A673 (cell line): ENCODE measurements at regions not wholly inside any gene's neighbourhood (a gene's known extent, or its start where the extent isn't known, plus 50 kb on each side); places are given as distances from the start of the nearest gene placed in this dataset.

ENCODE experiments used
- CTCF ChIP-seq: fragments of 300-800, 200-600 bp; sonication (generic); conservative IDR thresholded peaks from 2 replicates; pipeline ENCODE4 v1.5.1; 2017; ENCODE audit warnings: low read depth, mild to moderate bottlenecking, antibody characterized with exemption, low read length, moderate library complexity, mixed read lengths
- EZH2 ChIP-seq: fragments of 200-600 bp; sonication (generic); IDR thresholded peaks from 2 replicates; pipeline ENCODE4 v1.6.1; 2017; ENCODE audit warnings: borderline replicate concordance, low read depth, mild to moderate bottlenecking, mixed read lengths, antibody characterized with exemption, low read length; ENCODE audit not compliant: poor library complexity, severe bottlenecking

GRCh38 chr13:62126400-62126799, 710.8 kb upstream of the PCDH20 start:
- TF ChIP-seq CTCF: no peak
- no peak for TF ChIP-seq EZH2
